HEK293 (cell line): ENCODE measurements at regions not wholly inside any gene's neighbourhood (a gene's known extent, or its start where the extent isn't known, plus 50 kb on each side); places are given as distances from the start of the nearest gene placed in this dataset.
A peak's percentile ranks its signal among the peaks of the same experiment; 100 is the strongest.

Source experiments
- CTCF ChIA-PET: fragments of 350-600 bp; formaldehyde crosslinking; extraction: SDS; loops from one replicate; lab custom pipeline; 2021; ENCODE audit warnings: antibody characterized with exemption; lab: Yijun Ruan, JAX
- POLR2A ChIA-PET: fragments of 300-600 bp; formaldehyde crosslinking; extraction: SDS; loops from one replicate; lab custom pipeline; 2020; ENCODE audit warnings: antibody characterized with exemption, inconsistent platforms; lab: Yijun Ruan, JAX
- H3K27ac ChIP-seq: fragments of 200-500 bp; sonication (Bioruptor generic); 2 replicates; pipeline ENCODE4 v1.5.1; 2014; ENCODE audit warnings: low read depth, low read length, control low read depth, inconsistent platforms; ENCODE audit errors: extremely low read depth
- H3K36me3 ChIP-seq, 2 experiments: fragments of 200-500 bp in 1 of 2; sonication (Bioruptor generic) in 1 of 2; 1 replicate in 1 of 2; 2 replicates in 1 of 2; pipeline ENCODE4 v1.5.1; 2014 to 2017; ENCODE audit warnings: inconsistent platforms in 2 of 2, low read length in 2 of 2; ENCODE audit not compliant: control insufficient read depth in 2 of 2, insufficient read depth in 1 of 2
- H3K4me1 ChIP-seq: fragments of 200-500 bp; sonication (Bioruptor generic); 2 replicates; pipeline ENCODE4 v1.5.1; 2014; ENCODE audit warnings: mild to moderate bottlenecking, low read length, inconsistent platforms; ENCODE audit not compliant: control insufficient read depth, insufficient read depth
- H3K4me3 ChIP-seq: 2 replicates; pipeline ENCODE4 v1.5.1; 2011; ENCODE audit warnings: low read depth, mild to moderate bottlenecking, control low read depth, low read length, moderate library complexity
- H3K9me3 ChIP-seq: fragments of 200-500 bp; sonication (Bioruptor generic); 2 replicates; pipeline ENCODE4 v1.5.1; 2014; ENCODE audit warnings: low read depth, low read length, inconsistent platforms; ENCODE audit not compliant: control insufficient read depth, insufficient read depth
- BCL11B ChIP-seq: fragments of 450-650 bp; formaldehyde crosslinking; IDR thresholded peaks from 2 replicates; pipeline ENCODE4 v1.5.1; 2016; ENCODE audit warnings: low read depth, missing biosample characterization, missing genetic modification characterization
- EGR2 ChIP-seq: fragments of 450-650 bp; formaldehyde crosslinking; IDR thresholded peaks from 2 replicates; pipeline ENCODE4 v1.5.1; 2016; ENCODE audit warnings: low read depth, missing biosample characterization, missing genetic modification characterization
- PBX3 ChIP-seq: sonication (generic); formaldehyde crosslinking; IDR thresholded peaks from 2 replicates; pipeline ENCODE4 v1.8.1; 2022; ENCODE audit warnings: mild to moderate bottlenecking, moderate library complexity, missing genetic modification reagents
- ZEB2 ChIP-seq: fragments of 450-650 bp; formaldehyde crosslinking; IDR thresholded peaks from 2 replicates; pipeline ENCODE4 v1.5.1; 2016; ENCODE audit warnings: missing biosample characterization, missing genetic modification characterization
- ZFHX2 ChIP-seq: fragments of 450-650 bp; formaldehyde crosslinking; conservative IDR thresholded peaks from 2 replicates; pipeline ENCODE4 v1.5.1; 2016; ENCODE audit warnings: missing biosample characterization, missing genetic modification characterization
- ZIC2 ChIP-seq: fragments of 450-650 bp; formaldehyde crosslinking; IDR thresholded peaks from 2 replicates; pipeline ENCODE4 v1.5.1; 2016; ENCODE audit warnings: missing biosample characterization, missing genetic modification characterization
- ZNF26 ChIP-seq: fragments of 450-650 bp; formaldehyde crosslinking; IDR thresholded peaks from 2 replicates; pipeline ENCODE4 v1.5.1; 2016; ENCODE audit warnings: missing biosample characterization, missing genetic modification characterization
- ZNF548 ChIP-seq: fragments of 450-650 bp; formaldehyde crosslinking; IDR thresholded peaks from 2 replicates; pipeline ENCODE4 v1.5.1; 2016; ENCODE audit warnings: missing biosample characterization, missing genetic modification characterization
- ZNF560 ChIP-seq: fragments of 450-650 bp; formaldehyde crosslinking; IDR thresholded peaks from 2 replicates; pipeline ENCODE4 v1.5.1; 2017; ENCODE audit warnings: missing biosample characterization, missing genetic modification characterization, borderline replicate concordance
- ZNF747 ChIP-seq: fragments of 450-650 bp; formaldehyde crosslinking; IDR thresholded peaks from 2 replicates; pipeline ENCODE4 v1.5.1; 2016; ENCODE audit warnings: missing biosample characterization, missing genetic modification characterization
- ZNF792 ChIP-seq: fragments of 450-650 bp; formaldehyde crosslinking; IDR thresholded peaks from 2 replicates; pipeline ENCODE4 v1.5.1; 2016; ENCODE audit warnings: missing biosample characterization, missing genetic modification characterization
- TF ChIP-seq, protein P1 (sequence below): fragments of 450-650 bp; formaldehyde crosslinking; IDR thresholded peaks from 2 replicates; pipeline ENCODE4 v1.5.1; 2016; ENCODE audit warnings: missing biosample characterization, missing genetic modification characterization

DNA sequence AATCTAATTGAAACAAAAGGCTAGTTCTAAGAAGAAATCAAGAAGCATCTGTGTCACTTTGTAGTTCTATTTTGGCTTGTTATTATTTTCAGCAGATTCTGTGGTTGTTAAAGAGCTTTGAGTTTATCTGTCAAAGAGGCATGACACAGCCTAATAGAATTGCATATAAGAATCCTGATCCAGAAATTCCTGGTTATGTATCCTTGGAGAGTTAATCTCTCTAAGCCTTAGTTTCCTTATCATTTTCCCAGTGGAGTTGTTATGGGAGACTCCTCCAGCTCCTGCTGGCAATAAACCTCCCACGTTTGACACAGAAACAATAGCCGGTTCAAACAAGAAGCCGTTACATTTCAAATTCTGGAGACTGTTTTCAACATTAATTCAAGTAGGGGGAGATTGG, 288.3 kb downstream of the SDHAF3 start:
- TF ChIP-seq ZIC2 (no peak), ZFHX2 (tag by site-specific recombination) (0 out of 2 replicates have a peak, but pooled peaks have one; percentile 25), ZNF548 (tag by site-specific recombination) (no peak), EGR2 (peak; percentile 41; the same call in 1 of the 2 replicates)
- Histone ChIP-seq H3K4me1 (0 out of 2 replicates have a peak, but pooled peaks cover 2% of the 10 kb centered on the region), H3K36me3 (no peaks in the 10 kb centered on the region), H3K27ac (no peak overlapping the region), H3K4me3 (no peak overlapping the region), H3K9me3 (no peaks in the 10 kb centered on the region)
- ChIA-PET CTCF (interaction anchor here (0.7 to 1.4 kb wide), 2 partner anchors 12 to 133 kb away, joined by 4 to 5 read pairs; no protein-coding TSS in a partner anchor), POLR2A (no interaction called here)

- TF ChIP-seq ZNF560 (tag by site-specific recombination) (no peak), BCL11B (no peak), PBX3 (CRISPR knock-in tag) (no peak), ZNF747 (tag by site-specific recombination) (no peak)
- no peaks in the 10 kb centered on the region for H3K36me3 ChIP-seq
- 0 out of 2 replicates have a peak, but pooled peaks cover 2% of the 10 kb centered on the region for H3K4me1 ChIP-seq
- CTCF ChIA-PET = interaction anchor here (0.7 to 1.2 kb wide), 3 partner anchors 11 to 977 kb away, joined by 3 read pairs; no protein-coding TSS in a partner anchor
- H3K9me3 ChIP-seq = no peaks in the 10 kb centered on the region
- no peak overlapping the region for H3K4me3 ChIP-seq
- POLR2A ChIA-PET = interaction anchor here (0.7 kb wide), 1 partner anchor 290 kb away, joined by 3 read pairs; the partner anchor contains the start of gene SDHAF3
- H3K27ac ChIP-seq = no peak overlapping the region
These were observed 289.6 kb downstream of the SDHAF3 start for GRCh38 chr7:97407106-97407505.

DNA sequence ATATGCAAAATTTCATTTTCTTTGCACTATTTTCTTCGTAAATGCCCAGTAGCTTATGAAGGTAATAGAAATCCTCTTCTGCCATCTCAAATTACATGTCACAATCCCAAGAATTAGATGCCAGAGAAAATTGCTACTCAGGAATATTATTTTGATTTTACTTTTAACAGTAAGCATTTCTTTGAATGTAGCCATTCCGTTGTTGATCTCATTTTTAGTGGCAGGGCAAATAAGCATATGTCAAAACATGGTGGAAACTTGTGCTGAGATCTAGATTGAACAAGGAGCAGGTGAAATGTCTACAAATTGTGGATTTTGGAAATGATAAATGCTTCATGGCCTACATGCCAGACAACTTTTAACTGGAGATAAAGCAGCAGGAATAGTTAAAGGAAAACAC, 291.8 kb downstream of the SDHAF3 start:
- ChIA-PET POLR2A (no interaction called here), CTCF (interaction anchor here (0.7 kb wide), 1 partner anchor 282 kb away, joined by 4 read pairs; no protein-coding TSS in a partner anchor)
- no peak overlapping the region for H3K27ac ChIP-seq
- H3K4me3 ChIP-seq = no peak overlapping the region
- H3K4me1 ChIP-seq = 0 out of 2 replicates have a peak, but pooled peaks cover 2% of the 10 kb centered on the region
- no peaks in the 10 kb centered on the region for H3K36me3 ChIP-seq
- H3K9me3 ChIP-seq = no peaks in the 10 kb centered on the region
- TF ChIP-seq, protein P1, sequence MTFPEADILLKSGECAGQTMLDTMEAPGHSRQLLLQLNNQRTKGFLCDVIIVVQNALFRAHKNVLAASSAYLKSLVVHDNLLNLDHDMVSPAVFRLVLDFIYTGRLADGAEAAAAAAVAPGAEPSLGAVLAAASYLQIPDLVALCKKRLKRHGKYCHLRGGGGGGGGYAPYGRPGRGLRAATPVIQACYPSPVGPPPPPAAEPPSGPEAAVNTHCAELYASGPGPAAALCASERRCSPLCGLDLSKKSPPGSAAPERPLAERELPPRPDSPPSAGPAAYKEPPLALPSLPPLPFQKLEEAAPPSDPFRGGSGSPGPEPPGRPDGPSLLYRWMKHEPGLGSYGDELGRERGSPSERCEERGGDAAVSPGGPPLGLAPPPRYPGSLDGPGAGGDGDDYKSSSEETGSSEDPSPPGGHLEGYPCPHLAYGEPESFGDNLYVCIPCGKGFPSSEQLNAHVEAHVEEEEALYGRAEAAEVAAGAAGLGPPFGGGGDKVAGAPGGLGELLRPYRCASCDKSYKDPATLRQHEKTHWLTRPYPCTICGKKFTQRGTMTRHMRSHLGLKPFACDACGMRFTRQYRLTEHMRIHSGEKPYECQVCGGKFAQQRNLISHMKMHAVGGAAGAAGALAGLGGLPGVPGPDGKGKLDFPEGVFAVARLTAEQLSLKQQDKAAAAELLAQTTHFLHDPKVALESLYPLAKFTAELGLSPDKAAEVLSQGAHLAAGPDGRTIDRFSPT (tag by site-specific recombination) = no peak
- TF ChIP-seq ZEB2 (tag by site-specific recombination) (no peak), ZNF26 (no peak)

DNA sequence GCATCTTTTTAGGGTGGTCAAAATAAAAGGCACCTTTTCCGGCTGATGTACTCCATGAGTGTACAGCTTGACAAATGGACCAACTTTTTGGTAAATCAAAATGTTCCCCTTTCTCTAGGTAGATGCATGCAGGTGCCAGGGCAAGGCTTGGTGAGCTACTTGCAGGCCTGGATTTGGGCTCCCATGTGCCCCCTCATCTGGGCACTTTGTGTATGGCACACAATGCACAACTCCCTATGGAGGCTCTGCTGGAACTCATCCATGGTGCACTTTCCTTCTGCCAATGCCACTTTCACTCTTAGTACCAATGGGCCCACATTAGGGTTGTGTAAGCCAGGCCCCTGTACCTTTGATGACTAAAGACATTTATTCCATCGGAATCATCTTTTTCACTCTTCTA, 300.8 kb downstream of the SDHAF3 start:
- Histone ChIP-seq H3K36me3 (no peaks in the 10 kb centered on the region), H3K4me1 (no peaks in the 10 kb centered on the region), H3K27ac (no peak overlapping the region), H3K4me3 (no peak overlapping the region), H3K9me3 (no peaks in the 10 kb centered on the region)
- ChIA-PET POLR2A (no interaction called here), CTCF (interaction anchor here (0.6 to 1.3 kb wide), 3 partner anchors 11 to 104 kb away, joined by 3 to 5 read pairs (median 5); no protein-coding TSS in a partner anchor)
- no peak for TF ChIP-seq ZNF792 (tag by site-specific recombination)
